ENCODE measurements at regions not wholly inside any gene's neighbourhood (a gene's known extent, or its start where the extent isn't known, plus 50 kb on each side); places are given as distances from the start of the nearest gene placed in this dataset.
A peak's percentile ranks its signal among the peaks of the same experiment; 100 is the strongest.
"Not testable (repeated sequence)": the region's sequence is repeated elsewhere in the genome, so short reads cannot be mapped to it uniquely, and the experiment has no call there.

DNA sequence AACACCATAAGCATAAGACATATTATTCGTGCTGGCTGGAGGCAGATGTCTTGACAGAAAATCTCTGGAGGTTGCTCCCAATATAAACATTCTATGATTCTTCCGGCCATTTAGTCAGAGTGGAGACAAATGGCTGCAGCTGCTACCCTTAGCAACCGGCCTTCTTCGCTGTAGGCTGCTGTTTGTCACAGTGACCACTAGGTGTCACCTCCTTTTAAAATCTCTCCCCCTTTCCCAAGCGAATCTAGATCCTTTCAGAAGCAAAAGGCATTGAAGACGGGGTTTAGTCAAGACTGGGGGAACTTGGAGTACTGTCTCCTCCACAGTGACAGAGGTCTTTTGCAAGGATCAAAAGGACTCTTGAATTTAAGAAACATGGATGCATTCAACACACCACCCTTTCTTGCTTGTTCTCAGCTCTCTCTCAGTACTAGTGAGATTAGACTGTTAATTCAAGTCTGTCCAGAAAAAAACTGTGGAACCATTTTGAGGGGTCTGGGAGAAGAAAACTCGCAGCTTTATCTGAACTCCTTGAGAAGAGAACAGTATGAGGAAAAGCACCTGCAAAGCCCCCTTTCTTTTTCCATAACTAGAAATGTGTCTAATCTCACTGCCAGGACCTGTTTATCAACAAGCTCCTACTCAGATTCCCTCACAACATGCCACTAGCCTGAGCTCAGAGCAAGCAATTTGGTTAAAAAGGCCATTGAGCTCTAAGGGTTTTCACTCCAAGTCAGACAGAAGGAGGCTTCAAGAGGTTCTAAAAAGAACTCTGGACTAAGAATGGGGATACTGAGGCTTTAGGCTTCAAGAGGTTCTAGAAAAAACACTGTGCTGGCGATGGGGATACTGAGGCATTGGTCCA, 408.3 kb upstream of the PLXNA2 start:
- peak; percentile 89 for DNase-seq

DNA sequence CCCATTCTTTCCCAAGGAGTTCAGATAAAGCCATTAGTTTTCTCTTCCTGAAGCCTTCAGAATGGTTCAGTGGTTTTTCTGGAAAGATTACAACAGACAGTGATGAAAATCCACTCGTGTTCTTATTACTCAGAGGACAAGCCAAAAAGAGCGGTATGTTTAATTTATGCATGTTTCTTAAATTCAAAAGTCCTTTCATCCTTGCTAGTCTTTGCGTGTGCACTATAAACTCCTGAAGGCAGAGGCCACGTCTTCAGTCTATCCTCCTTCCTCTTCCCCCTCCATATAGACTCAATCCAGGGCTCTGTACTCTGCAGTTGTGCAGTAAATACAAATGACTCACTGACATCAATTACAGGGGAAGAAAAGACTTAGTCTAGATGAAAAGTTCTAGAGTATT, 409.2 kb upstream of the PLXNA2 start:
- DNase-seq = no peak

DNA sequence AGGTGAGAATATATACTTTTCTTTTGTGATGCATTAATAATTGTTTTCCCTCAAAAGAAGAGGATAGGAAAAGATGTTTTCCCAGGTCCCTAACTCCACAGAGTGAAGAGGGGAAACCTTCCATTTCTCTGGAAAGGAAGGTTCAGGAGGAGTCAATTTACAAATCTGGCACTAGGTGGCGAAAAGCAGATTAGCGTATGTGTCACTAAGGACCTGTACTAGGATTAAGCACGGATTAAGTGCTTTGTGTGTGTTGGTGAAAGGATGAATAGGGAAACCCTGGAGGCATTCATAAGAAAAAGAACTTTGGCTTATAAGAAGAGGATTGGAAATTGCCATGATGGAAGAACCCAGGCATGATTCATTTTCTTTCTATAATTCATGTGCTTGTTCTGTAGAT, 410.1 kb upstream of the PLXNA2 start:
- DNase-seq = peak; percentile 55

DNA sequence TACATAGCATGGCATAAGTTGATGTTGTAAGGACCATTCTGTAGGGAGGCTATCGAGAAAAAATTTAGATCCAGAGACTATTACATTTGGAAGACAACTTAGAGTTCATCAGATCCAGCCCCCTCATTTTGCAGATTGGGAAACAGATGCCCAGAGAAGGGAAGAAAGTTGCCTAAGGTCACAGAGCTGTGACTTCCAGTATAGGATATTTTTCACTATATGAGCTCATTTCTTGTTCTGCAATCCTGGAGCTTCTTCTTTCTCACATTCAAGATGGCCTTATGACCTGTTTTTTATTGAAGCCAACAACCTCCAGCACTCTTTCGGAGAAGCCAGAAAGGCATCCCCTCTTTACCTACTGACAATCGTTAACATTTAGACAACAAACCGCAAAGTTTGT, 421.8 kb upstream of the PLXNA2 start:
- DNase-seq = no peak

DNA sequence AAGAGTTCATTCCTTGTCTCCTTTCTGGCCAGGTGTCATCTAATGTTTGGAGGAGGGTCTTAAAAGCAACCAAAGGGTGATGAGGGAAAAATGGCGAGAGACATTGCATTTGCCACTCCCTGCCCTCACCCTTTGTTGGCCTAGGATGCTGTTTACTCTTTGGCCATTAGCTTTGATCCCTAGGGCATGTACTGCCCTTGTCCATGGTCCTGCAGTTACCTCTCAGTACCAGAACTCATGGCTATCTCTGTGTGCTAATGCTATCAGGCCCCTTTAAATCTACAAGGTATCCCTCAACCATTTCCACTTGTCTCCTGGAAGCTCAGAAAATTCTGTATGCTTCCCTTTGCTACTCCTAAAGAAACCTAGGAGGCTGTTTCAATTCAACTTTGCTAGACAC, 424.8 kb upstream of the PLXNA2 start:
- no peak for DNase-seq

DNA sequence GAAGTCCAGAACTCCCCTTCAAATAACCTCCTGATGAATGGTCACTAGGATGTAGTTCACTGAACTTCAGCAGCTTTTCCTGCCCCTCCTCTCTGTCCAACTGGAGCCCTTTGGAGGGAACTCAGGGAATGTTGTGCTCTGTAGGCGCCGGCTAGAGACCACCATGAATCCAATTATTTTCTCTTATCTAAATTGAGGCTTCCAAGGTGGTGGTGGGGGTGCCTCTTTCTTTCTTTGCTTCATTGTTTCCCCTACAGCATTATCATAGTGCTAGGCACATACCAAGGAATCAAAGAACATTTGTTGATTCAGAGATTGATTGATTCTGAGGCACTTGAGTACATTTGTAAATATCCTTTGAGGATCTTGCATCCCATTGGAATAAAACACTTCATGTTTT, 426.6 kb upstream of the PLXNA2 start:
- no peak for DNase-seq

DNA sequence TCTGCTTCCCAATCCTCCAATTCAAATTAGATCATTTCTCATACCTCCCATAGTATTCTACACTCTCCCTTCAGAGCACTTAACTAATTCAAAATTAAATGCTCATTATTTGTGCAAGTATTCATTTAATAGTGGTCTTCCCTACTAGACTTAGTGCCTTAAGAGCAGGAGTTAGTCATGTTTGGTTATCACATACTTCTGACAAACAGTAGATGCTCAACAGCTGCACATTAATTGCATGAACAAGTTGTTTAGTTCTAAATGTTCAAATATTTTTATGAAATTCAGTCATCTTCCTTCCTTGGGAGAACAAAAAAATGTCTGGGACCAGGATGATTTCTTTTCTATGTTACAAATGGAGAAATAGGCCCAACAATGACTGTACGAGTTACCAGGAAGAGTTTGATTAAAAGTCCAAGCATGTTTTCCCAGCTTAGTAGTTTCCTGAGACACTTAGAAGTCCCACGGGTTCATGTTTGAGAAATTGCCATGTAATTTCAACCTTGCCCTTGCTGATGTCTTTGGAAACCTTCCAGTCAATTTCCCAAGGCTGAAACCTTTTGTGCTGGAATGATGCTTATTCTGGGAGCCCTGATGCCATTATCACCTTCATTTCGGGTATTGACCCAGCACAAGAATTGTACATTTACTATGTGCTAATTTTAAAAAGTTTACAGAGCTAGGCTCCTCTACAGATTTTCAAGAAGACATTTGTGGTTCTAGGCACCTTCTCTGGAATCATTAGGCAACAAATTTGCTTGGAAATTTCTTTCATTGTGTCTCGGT, 437.9 kb upstream of the PLXNA2 start:
- DNase-seq = no peak

DNA sequence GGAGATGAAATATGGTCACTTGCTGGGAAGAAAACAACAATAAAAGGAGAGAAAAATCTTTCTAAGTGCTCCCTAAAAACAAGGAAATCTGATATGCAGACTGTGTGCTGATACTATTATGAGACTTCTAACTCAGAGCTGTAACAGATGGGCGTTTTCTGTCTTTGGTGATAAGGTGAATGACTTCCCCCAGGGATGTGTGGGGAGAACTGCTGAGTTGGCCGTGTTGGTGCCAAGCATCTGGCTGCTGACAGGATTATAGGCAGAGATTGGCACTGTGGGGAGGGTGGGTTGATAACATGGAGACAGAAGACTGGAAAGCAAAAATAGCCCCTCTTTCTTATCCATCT, 438.5 kb upstream of the PLXNA2 start:
- no peak for DNase-seq

DNA sequence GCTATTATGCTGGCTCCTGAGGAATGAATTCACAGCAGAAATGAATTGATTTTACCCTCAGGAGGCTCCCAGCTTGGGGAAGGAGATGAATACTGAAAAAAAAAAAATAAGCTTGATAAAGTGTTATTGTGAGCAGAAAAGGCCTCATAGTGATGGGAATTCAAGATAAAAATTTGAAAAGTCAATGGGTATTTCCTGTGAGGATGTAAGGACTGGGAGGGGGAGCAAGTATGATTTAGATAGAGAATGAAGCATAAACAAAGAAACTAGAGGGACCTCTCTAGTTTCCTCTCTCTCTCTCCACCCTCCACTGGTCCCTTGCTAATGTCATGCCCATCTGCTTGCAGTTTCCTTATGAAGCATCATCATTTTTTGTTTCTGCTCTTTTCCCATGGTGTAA, 439.0 kb upstream of the PLXNA2 start:
- no peak for DNase-seq

DNA sequence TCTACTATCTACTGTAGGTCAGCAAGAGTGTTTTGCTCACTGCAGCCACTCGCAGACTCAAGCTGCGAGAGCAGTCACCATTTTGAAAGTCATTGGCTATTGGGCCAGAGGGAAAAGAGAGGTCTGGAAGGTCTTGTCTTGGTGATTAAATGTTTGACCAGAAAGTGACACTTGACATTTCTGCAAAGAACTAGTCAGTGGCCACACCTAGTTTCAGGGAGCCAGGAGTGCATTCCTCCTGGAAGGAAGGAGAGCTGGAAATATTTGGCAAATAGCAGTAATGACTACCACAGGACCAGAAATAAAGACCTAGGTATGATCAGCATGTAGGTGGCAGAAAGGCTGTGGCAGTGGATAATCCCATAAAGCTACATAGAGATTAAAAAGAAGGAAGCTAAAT, 440.0 kb upstream of the PLXNA2 start:
- no peak for DNase-seq

DNA sequence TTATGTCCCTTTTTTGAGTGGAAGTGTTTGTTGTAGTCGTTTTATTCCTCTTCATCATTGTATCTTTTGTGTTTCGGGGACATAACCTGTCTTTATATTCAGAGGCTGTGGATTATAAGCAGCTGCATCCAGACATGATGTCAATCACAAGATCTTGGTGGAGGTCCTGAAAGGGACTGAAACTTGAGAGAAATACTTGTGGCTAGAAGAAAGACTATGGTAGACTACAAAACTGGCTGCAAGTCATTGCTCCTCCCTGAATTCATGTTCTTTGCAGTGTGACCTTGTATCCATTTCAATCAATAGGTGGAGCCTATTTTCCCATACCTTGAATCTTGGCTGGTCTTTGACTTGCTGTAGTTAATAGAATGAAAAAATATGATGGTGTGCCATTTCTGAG, 442.4 kb upstream of the PLXNA2 start:
- no peak for DNase-seq

DNA sequence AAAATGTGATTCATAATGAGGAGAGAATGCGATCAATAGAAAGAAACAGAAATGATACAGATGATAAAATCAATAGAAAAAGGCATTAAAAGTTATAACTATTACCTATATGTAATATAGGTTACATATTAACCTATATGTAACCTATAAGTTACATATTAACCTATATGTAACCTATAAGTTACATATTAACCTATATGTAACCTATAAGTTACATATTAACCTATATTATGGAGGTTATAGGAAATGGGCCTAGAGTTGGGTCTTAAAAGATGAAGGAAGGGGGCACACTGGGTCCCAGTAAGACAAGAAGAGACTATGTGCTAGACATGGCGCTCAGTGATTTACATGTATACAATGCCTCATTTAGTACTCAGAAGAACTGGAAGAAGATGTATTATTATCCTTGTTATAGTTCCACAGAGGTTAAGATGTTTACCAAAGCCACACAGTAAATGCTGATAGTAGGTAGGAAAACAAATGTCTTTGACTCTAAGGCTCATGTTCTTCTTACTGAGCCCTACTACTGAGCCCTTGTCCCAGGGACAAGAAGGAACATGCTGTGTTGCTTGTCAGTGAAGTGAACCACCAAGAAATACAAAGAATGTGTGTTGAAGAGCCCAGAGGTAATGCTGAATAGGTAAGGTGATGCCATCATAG, 444.6 kb upstream of the PLXNA2 start:
- DNase-seq = no peak

DNA sequence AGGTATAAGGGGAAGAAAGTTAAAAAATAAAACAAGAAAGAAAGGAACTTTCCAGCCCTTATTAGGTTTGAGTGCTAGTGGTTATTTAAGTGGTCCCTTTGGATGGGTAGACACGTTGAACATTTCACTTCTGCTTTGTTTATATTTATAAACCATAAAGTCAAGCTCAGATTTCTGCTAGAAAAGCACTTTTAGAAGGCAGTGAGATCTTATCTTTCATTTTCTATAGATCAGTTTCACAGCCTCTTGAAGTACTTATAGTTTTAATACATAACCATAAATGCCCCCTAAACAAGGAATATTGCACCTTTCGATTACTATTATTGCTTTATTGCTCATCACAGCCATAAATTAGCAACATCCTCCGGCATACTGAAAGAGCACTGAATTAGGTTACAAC, 446.8 kb upstream of the PLXNA2 start:
- no peak for DNase-seq

DNA sequence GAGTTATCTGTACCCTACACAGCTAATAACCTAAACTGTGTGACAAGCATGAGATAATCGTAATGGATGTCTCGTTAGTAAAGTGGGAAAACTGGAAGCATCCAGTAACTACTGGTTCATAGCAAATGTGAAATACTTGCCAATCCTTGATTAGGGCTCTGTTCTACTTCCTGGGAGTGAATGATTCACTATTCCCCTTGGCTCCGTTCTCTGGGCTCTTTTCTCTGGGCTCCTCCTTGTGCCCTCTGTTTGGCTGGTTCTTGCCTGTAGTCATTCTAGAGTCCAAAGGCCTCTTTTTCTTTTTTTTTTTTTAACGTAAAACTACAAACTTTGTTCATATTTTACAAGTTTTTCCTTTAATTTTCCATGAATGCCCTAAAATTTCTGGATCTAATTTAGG, 465.8 kb upstream of the PLXNA2 start:
- DNase-seq = no peak

DNA sequence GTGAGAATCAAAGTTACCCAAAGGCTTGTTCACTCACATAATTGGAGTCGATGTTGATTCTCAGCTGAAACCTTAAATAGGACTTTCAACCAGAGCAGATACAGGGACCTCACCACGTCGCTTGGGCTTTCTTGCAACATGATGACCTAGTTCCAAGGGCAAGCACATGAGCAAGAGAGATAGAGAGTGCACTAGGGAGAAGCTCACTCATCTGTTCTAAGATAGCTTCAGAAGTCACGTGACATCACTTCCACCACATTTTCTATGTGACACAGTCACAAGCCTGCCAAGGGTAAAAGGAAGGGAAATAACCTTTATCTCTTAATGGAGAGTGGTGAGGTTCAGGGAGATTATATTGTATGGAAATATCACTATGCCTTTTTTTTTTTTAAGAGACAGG, 470.1 kb upstream of the PLXNA2 start:
- DNase-seq = no peak

DNA sequence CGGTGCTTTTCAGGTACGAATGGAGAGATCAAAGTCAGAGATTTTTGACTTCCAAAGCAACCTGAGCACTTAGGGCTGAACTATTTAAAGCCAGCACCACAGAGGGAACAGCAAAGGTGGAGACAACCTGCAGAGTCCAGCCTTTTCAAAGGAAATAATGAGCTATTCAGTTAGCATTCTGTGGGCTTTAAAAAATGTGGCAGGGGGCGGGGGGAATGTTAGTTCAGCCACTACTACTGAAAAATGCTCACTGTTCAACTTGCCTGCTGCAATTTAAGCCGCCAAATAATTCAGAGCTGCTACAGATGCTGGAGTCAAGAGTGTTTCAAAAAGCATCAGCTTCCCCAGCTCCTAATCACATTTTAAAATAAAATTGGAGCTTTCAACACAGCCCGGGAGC, 473.3 kb upstream of the PLXNA2 start:
- DNase-seq = peak; percentile 23

DNA sequence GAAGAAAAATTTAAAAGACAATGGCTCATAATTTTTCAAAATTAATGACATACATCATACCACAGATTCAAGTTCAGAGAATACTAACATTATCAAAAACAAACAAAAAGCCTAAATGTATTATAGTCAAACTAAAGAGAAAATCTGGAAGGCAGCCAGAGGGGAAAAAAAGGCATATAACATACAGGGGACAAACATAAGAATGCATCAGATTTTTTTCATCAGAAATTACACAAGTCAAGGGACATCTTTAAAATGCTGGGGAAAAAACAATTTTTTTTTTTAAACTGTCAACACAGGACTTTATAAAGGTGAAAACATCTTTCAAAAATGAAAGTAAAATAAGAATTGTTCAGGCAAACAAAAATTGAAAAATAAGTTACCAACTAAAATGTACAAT, 478.4 kb upstream of the PLXNA2 start:
- no peak for DNase-seq

DNA sequence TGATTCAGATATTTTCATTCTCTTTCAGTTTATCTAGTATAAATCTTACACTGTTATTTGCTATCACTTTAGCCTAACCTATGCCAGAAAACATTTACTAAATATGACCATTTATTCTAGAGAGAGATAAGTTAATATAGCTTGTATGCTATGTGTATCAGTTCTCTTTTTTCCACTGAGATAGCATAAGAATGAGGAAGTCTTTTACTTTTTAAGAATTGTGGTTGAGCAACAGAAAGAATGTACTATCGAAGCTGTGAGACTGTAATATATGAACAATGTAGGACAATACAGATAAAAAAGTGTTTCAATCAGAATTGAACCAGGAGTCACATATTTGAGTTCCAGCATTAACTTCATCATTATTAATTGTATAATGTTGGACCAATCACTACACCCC, 479.9 kb upstream of the PLXNA2 start:
- DNase-seq = no peak

DNA sequence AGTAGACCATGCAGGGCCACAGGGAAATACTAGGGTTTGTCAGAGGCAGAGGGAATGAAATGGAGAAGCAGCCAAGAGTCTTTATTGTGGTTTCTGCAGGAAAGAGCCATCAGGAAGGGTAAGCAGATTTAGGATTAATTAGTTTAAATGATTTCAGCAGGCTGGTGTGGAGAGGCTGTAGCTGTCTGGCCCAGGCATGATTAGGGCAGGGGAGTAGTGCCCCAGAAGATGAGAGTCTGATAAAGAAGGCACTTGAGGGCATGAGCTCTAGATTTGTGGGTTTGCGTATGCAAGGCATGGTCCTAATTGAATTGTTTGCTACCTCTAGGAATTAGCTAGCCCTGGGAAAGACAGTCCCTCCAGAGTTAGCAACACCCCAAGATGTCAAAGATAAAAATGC, 484.6 kb upstream of the PLXNA2 start:
- no peak for DNase-seq

DNA sequence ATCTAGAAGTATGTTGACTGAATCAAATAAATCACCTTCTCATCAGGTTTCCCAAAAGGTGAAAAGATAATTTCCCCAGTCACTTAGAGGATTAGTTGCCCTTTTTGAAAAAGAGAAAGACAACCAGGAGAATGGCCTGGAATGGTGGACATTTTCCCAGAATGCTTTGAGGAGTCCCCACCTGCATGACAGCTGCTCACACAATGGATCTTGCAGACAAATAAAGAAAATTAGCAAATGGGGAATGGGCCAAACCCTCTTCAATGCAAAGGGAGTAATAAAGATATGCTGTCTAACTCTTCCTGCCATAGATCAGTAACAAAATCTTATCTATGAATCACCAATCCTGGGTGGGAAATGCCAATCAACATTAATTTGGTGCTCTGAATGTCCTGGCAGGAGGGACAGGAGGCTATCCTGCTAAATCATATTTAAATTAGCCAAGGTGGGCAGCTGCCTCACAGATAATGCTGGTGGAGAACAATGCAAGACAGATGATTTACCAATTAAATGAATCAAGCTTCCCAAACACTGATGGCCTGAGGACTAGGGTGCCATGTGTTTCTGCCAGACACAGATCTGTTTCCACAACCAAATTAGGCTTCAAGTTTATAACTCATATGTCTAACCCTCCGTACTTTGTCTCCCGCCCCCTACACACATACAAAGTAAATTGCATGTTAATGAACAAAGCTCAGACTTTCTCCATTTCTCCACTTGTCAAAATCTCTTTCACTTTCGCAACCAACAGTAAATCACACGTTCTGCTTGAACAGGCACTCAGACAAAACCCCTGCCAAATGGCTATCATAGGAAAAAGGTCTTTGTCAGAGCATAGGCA, 488.0 kb upstream of the PLXNA2 start:
- peak; percentile 98 for DNase-seq

DNA sequence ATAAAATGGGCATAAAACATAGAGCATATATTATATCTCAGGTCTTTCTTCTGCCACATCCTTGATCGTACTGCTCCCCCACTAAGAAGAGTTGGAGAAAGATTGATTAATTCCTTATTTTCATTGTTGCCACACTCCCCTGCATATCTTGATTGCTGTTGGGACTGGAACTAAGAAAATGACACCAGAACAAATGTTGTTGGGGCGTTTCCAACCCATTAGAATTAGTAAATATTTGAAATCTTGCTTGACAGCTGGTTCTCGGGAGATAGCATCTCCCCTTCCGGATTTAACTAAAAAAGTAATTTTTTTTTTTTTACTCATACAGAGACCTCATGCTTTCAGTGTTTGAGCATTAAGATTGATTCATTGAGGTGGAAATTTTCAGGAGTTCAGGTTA, 493.0 kb upstream of the PLXNA2 start:
- DNase-seq = peak; percentile 29

DNA sequence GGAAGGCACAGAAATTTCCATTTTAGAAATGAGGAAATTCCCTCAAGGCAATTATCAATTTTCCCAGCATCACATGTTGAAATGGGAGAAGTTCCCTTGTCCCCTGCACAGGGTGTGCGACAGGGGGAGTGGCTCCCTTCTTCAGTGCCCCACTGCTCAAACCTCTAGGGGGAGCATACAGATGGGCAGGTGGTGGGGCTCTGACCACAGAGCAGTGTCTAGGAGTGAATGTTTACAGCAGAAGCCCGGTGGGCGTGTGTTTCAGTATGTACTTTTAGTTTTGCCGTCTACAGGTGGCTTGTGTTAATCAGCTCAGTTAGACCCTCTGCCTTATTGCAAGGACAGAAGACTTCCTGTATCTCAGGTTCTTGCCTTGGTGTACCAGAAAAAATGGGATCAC, 493.7 kb upstream of the PLXNA2 start:
- no peak for DNase-seq

DNA sequence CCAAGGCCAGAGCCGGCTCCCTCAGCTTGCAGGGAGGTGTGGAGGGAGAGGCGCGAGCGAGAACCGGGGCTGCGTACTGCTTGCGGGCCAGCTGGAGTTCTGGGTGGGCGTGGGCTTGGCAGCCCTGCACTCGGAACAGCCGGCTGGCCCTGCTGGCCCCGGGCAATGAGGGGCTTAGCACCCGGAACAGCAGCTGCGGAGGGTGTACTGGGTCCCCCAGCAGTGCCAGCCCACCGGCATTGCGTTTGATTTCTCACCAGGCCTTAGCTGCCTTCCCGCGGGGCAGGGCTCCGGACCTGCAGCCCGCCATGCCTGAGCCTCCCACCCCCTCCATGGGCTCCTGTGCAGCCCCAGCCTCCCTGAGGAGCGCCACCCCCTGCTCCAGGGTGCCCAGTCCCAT, 495.5 kb upstream of the PLXNA2 start:
- DNase-seq = not testable (repeated sequence)

All from NCI-H146 (cell line).